Medulla oblongata (tissue), 1 donor: ENCODE measurements at regions not wholly inside any gene's neighbourhood (a gene's known extent, or its start where the extent isn't known, plus 50 kb on each side); places are given as distances from the start of the nearest gene placed in this dataset.
"Not testable (repeated sequence)": the region's sequence is repeated elsewhere in the genome, so short reads cannot be mapped to it uniquely, and the experiment has no call there.

ENCODE experiments used
- DNase-seq: peaks from one replicate; pipeline ENCODE4 v3.0.0-alpha.2; 2015; ENCODE audit errors: extremely low spot score

DNA sequence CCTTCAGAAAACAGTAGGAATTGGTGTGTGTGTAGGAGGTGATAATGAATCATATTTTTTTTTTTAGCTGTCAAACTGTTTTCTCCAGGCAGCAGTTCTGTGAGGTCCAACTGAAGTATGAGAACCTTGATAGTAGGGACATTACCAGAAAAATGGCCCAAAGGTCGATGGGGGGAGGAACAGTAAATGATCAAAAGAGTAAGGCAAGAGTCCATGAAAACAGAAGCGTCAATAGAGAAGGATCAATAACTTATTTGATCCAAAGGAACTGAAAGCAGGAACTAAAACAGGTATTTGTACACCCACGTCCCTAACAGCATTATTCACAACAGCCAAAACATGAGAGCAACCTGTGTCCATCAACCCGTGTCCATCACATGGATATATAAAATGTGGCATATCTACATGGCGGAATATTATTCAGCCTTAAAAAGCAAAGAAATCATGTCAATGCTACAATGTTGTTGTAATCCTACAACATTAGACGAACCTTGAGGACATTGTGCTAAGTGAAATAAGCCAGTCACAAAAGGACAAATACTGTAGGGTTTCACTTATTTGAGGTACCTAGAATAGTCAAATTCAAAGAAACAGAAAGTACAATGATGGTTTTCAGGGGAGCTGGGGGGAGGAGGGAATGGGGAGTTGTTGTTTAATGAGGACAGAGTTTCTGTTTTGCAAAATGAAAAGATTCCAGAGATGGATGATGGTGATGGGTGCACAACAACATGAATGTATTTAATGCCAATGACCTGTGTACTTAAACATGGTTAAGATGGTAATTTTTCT lies 214.0 kb upstream of the KLF14 start:
- no peak for DNase-seq

GRCh38 chr7:130948822-130949221 lies 214.8 kb upstream of the KLF14 start:
- no peak for DNase-seq

DNA sequence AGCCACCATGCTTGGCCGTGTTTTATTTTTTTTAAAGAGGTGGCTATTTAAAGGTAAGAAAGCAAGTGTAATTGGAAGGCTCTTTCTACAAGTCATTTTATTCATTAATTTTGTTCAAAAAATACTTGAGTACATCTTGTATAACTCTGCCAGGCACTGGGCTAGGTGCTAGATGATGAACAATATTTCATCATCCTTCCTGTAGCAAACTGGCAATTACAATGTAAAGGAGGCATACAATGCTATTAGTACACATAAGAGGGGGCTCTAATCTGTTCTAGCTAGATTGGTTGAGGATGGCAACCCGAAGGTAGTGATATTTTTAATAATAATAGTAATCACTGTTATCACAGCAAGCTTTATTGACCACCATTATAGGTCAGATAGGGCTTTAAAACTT lies 215.5 kb upstream of the KLF14 start:
- no peak for DNase-seq

GRCh38 chr7:130950054-130950453 lies 216.0 kb upstream of the KLF14 start:
- no peak for DNase-seq

DNA sequence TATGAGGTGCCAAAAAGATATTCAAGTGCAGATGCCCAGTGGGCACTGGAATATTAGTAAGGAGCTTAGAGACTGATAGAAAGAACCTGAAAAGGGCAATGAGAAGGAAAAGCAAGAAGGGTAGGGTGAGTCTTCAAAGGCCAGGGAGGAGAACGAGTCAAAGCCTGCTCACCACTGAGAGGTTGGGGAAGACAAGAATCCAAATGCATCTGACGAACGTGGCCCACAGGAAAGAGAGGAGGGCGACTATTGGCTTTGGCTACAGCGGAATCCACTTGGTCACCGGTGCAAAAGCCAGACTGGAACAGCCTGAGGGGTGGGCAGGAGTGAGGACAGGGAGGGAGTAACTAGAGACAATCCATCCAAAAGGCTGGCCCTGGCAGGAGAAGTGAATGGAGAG lies 216.7 kb upstream of the KLF14 start:
- no peak for DNase-seq

- no peak for DNase-seq
Observed at GRCh38 chr7:130951303-130951975, 217.4 kb upstream of the KLF14 start.

DNA sequence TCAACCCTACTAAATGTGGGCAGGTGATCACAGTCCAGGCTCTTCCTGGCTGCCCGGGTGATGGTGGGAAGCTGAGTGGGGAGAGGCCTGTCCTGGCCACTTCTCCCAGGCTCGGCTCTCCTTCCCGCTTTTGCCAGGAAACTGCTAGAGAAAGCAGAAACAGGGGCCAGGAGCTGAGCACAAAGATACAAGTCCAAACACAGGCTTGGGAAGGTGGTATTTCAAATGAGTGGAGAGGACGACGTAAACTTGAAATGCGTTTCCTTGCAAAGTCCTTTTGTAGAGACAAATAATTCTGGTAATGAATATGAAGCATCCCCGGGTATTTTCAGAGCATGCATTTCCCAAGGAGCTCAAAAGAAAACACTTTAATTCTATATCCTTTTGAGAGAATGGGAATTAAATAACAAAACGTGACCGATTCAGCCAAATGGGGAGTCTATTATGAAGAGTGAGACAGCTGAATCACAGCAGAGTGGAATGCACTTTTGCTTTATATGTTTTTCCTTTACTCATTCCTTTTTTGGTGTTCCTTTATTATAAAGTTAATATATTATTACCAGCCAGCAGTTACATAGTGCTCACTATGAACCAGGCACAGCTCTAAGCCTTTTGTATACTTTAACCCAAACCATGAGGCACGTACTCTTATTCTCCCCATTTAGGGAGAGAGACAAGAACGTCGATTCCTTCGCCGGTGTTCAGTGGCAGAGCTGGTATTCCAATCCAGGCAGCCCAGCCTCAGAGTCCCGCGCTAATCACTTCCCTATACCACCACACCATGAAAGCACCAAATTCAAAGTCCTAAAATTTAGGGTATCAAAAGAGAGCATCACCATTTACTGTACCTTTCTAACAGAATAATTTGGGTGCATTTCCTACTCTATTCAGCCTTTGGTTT lies 218.2 kb upstream of the KLF14 start:
- DNase-seq = no peak

- no peak for DNase-seq
Observed at GRCh38 chr7:130953196-130953595, 219.2 kb upstream of the KLF14 start.

- no peak for DNase-seq
Observed at GRCh38 chr7:130954918-130955564, 221.0 kb upstream of the KLF14 start.

DNA sequence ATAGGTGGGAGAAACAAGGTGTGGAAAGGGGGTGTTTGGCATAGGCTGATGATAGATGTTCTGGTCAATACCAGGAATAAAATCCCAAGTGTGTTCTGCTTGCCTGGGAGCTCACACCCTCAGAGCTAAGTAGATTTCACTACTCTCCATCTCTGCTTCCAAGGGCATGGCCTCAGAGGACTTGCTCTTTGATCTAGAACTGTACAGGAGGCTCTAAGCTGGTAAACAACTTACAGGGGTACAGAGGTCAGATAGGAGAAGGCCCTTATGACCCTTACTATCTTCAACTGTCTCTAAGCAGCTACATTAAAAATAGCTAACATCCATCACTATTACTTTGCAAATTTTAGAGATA lies 221.5 kb upstream of the KLF14 start:
- DNase-seq = no peak

GRCh38 chr7:130956417-130957136 lies 222.6 kb upstream of the KLF14 start:
- DNase-seq = no peak

DNA sequence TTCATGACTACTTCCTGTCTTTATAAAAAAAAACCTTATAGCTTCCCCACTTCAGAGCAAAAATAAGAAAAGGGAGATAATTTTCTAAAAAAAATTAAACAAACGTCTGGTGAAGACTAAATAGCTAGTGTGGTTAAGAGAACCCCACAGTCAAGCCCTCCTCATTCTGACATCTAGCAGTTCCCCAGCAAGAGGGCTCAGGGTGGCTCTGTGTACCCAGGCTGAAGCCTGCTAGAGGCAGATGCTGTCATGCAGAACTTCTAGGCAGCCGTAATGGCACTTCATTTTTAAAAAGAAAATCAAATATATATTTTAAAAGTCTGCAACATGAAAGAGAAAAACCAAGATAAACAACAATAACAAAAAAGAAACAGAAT lies 223.1 kb upstream of the KLF14 start:
- no peak for DNase-seq

DNA sequence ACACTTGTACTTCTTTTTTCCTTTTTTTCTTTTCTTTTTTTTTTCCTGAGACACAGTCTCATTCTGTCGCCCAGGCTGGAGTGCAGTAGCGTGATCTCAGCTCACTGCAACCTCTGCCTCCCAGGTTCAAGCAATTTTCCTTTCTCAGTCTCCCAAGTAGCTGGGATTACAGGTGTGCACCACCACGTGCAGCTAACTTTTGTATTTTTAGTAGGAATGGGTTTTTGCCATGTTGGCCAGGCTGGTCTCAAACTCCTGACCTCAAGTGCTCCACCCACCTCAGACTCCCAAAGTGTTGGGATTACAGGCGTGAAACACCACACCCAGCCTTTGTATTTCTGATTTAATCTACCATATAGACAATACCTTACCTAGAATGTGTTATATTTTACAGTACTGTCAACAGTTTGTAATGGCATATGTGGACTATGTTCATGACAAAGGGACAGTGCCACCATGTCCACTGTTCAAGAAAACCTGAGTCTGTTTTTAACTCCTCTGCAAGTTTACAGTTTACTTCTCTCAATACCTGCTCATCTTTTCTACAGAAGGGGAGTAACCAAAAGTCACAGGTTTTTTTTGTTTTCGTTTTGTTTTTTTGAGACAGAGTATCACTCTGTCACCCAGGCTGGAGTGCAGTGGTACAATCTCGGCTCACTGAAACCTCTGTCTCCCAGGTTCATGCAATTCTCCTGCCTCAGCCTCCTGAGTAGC lies 223.9 kb upstream of the KLF14 start:
- not testable (repeated sequence) for DNase-seq

- no peak for DNase-seq
Observed at GRCh38 chr7:130958846-130959245, 224.8 kb upstream of the KLF14 start.

DNA sequence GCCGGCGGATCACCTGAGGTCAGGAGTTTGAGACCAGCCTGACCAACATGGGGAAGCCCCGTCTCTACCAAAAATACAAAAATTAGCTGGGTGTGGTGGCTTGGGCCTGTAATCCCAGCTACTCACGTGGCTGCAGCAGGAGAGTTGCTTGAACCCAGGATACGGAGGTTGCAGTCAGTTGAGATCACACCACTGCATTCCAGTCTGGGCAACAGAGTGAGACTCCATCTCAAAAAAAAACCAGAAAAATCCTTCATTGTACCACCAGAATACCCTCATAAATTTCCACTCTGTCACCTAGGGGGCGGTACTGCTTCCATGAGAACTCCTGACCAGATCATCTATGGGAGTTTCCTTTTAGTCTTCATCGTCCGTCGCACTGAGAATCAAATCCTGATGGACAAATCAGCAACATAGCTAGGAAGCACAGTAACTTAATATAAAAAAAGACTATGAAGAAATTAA lies 225.8 kb upstream of the KLF14 start:
- no peak for DNase-seq

GRCh38 chr7:130960208-130960988 lies 226.4 kb upstream of the KLF14 start:
- no peak for DNase-seq

- DNase-seq = no peak
Observed at GRCh38 chr7:130961128-130961601, 227.2 kb upstream of the KLF14 start.

DNA sequence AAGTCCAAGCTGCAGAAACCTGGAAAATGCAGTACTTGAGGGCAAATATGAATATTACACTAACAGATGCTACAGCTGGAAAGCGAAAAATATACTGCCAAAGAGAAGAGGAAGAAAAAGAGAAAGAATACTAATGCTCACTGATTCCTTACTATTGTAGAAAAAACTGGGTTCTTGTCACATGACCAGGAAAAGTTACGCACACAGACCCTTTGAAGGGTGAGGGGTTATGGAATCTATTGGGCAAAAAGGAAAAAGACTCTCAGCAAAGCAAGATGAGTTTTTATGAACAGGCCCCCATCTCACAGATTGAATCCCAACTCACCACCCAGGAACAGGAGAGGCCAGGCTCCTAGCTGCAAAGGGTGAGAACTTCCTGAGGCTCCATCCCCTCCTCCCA lies 228.1 kb upstream of the KLF14 start:
- no peak for DNase-seq

DNA sequence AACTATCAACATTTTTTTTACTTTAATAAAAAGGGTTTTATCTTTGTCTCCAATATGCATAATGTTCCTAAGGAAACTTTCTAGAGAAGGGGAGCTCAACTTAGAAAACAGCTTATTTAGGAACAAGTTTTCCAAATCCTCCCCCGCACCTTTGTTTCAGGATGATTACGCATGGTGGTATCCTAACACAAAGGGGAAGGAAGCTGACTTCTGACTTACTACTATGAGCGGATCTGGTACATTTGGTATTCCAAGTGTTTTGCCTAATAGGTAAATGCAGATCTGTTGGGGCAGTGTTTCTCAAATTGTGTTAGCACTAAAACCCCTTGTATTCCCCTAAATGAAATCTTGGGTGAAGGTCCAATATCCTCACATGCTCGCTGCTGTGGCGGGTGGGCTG lies 229.3 kb upstream of the KLF14 start:
- no peak for DNase-seq

GRCh38 chr7:130965515-130965914 lies 231.5 kb upstream of the KLF14 start:
- no peak for DNase-seq
